Loucy (cell line): ENCODE measurements at regions not wholly inside any gene's neighbourhood (a gene's known extent, or its start where the extent isn't known, plus 50 kb on each side); places are given as distances from the start of the nearest gene placed in this dataset.
"Not testable (repeated sequence)": the region's sequence is repeated elsewhere in the genome, so short reads cannot be mapped to it uniquely, and the experiment has no call there.

Experiments used
- H2AFZ ChIP-seq: fragments of 200-600 bp; sonication (generic); 2 replicates; pipeline ENCODE4 v1.6.0; 2016; ENCODE audit warnings: antibody characterized with exemption, mild to moderate bottlenecking, low read length, moderate library complexity
- H3F3A ChIP-seq: fragments of 200-600 bp; 2 replicates; pipeline ENCODE4 v1.6.0; 2016; ENCODE audit warnings: antibody characterized with exemption, low read depth, mild to moderate bottlenecking
- H3K27me3 ChIP-seq: fragments of 200-600 bp; sonication (generic); 2 replicates; pipeline ENCODE4 v1.6.1; 2014; ENCODE audit warnings: low read length, mild to moderate bottlenecking; ENCODE audit not compliant: insufficient read depth, poor library complexity, severe bottlenecking
- H3K36me3 ChIP-seq: fragments of 200-600 bp; sonication (generic); 2 replicates; pipeline ENCODE4 v1.6.1; 2016; ENCODE audit warnings: low read length; ENCODE audit not compliant: insufficient read depth
- H3K4me1 ChIP-seq: fragments of 200-600 bp; sonication (generic); 2 replicates; pipeline ENCODE4 v1.5.1; 2014; ENCODE audit warnings: low read length, mild to moderate bottlenecking; ENCODE audit not compliant: insufficient read depth, poor library complexity, severe bottlenecking
- H3K4me2 ChIP-seq: fragments of 200-600 bp; sonication (generic); 2 replicates; pipeline ENCODE4 v1.6.0; 2014; ENCODE audit warnings: antibody characterized with exemption, low read length, low read depth, mild to moderate bottlenecking; ENCODE audit not compliant: poor library complexity, severe bottlenecking
- H3K4me3 ChIP-seq: fragments of 200-600 bp; sonication (generic); 2 replicates; pipeline ENCODE4 v1.5.1; 2014; ENCODE audit warnings: low read length, mild to moderate bottlenecking, mixed read lengths; ENCODE audit not compliant: poor library complexity, severe bottlenecking
- H3K79me2 ChIP-seq: fragments of 200-600 bp; sonication (generic); 2 replicates; pipeline ENCODE4 v1.6.1; 2014; ENCODE audit warnings: low read length; ENCODE audit not compliant: insufficient read depth
- H3K9ac ChIP-seq: fragments of 200-600 bp; sonication (generic); 2 replicates; pipeline ENCODE4 v1.6.0; 2014; ENCODE audit warnings: mild to moderate bottlenecking, low read depth, low read length, moderate library complexity; ENCODE audit not compliant: poor library complexity, severe bottlenecking
- H3K9me2 ChIP-seq: fragments of 200-600 bp; sonication (generic); replicated peaks from 2 replicates; pipeline ENCODE4 v1.6.1; 2016; ENCODE audit warnings: low read depth, low read length, mixed read lengths
- H3K9me3 ChIP-seq: fragments of 200-600 bp; sonication (generic); 2 replicates; pipeline ENCODE4 v1.6.1; 2014; ENCODE audit warnings: mild to moderate bottlenecking, antibody characterized with exemption, low read length, low read depth; ENCODE audit not compliant: insufficient read depth
- H4K20me1 ChIP-seq: fragments of 200-600 bp; sonication (generic); 2 replicates; pipeline ENCODE4 v1.6.0; 2014; ENCODE audit warnings: antibody characterized with exemption, low read length, mild to moderate bottlenecking; ENCODE audit not compliant: insufficient read depth, poor library complexity, severe bottlenecking
- EZH2phosphoT487 ChIP-seq: fragments of 200-600 bp; IDR thresholded peaks from 2 replicates; pipeline ENCODE4 v1.6.1; 2018; ENCODE audit warnings: antibody characterized with exemption, mild to moderate bottlenecking, moderate library complexity, borderline replicate concordance
- TF ChIP-seq, protein P1 (sequence below): fragments of 200-600 bp; sonication (generic); conservative IDR thresholded peaks from 2 replicates; pipeline ENCODE4 v1.5.1; 2014; ENCODE audit warnings: mild to moderate bottlenecking, antibody characterized with exemption, low read length

DNA sequence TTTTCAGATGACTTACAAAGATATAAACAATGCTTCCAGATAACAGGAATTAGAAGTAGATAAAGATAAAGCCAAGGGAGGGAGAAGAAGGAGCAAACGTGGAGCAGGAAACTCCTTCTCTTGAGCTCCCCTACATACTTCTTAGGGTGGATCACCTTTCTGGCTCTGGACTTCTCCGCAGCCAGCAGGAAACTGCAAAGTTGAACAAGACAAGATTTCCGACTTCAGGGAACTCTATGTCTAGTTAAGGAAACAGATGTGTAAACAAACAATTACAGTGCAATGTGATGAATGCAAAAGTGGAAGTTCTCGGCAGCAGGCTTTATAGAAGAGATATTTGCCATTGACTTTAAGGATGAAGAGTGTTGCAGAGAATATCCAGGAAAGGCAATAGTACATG lies 134.0 kb upstream of the MARCKS start:
- Histone ChIP-seq H3K4me1 (no peaks in the 10 kb centered on the region), H2AFZ (no peak overlapping the region), H3K36me3 (no peaks in the 10 kb centered on the region)

DNA sequence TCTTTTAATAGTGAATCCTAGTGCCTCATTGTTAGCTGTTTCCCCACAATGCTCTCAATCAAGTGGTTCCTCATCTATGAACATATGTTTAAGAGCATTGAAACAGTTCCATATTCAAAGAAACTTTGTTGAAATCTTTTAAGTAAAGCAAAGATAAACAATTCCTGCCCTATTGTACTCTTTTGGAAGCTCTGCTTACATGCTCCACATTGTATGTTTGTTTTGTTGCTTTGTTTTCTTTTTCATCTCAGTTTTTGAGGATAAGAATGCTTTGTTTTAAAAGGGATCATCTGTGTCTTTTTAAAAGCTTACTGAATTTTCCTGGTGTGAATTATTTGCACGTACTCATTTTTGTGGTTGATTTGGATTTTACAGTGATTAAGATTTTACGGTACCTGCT lies 132.2 kb upstream of the MARCKS start:
- not testable (repeated sequence) for H3K4me1 ChIP-seq, H3K27me3 ChIP-seq, H4K20me1 ChIP-seq, H3F3A ChIP-seq, H3K9me2 ChIP-seq, H3K4me2 ChIP-seq, H3K36me3 ChIP-seq, H3K9me3 ChIP-seq, H3K4me3 ChIP-seq, H2AFZ ChIP-seq, H3K79me2 ChIP-seq, H3K9ac ChIP-seq

More for the DNA sequence above, 134.0 kb upstream of the MARCKS start:
- no peaks in the 10 kb centered on the region for H3K9me3 ChIP-seq
- TF ChIP-seq EZH2phosphoT487 = no peak
- TF ChIP-seq, protein P1, sequence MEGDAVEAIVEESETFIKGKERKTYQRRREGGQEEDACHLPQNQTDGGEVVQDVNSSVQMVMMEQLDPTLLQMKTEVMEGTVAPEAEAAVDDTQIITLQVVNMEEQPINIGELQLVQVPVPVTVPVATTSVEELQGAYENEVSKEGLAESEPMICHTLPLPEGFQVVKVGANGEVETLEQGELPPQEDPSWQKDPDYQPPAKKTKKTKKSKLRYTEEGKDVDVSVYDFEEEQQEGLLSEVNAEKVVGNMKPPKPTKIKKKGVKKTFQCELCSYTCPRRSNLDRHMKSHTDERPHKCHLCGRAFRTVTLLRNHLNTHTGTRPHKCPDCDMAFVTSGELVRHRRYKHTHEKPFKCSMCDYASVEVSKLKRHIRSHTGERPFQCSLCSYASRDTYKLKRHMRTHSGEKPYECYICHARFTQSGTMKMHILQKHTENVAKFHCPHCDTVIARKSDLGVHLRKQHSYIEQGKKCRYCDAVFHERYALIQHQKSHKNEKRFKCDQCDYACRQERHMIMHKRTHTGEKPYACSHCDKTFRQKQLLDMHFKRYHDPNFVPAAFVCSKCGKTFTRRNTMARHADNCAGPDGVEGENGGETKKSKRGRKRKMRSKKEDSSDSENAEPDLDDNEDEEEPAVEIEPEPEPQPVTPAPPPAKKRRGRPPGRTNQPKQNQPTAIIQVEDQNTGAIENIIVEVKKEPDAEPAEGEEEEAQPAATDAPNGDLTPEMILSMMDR = no peak
- H3K9ac ChIP-seq = no peak overlapping the region
- no peak overlapping the region for H3K4me2 ChIP-seq
- no peak overlapping the region for H3K4me3 ChIP-seq
- H3K9me2 ChIP-seq = no peaks in the 10 kb centered on the region
- H3F3A ChIP-seq = no peaks in the 10 kb centered on the region
- H3K79me2 ChIP-seq = no peaks in the 10 kb centered on the region
- H3K27me3 ChIP-seq = no peaks in the 10 kb centered on the region
- no peaks in the 10 kb centered on the region for H4K20me1 ChIP-seq

DNA sequence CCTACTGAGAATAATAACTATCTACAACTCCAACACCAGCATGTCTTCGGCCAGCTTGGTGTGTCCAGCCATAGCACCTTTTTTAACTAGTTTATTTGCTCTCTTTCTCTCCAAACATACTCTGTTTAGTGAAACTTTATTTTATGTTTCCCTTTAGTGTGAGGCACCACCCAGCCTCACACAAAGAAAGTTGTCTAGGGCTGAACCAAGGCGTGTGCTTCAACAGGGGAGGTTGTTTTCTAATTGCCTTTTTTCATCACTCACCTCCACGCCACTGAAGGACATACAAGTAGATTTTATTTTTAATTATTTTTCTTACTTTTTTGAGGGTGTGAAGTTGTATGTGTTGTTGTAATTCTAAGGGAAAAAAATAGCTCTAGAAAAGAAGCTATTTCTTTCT lies 125.6 kb upstream of the MARCKS start:
- no peak overlapping the region for H3K9ac ChIP-seq
- no peaks in the 10 kb centered on the region for H4K20me1 ChIP-seq
- no peaks in the 10 kb centered on the region for H3F3A ChIP-seq
- H3K27me3 ChIP-seq = no peaks in the 10 kb centered on the region
- H3K4me2 ChIP-seq = no peak overlapping the region
- no peaks in the 10 kb centered on the region for H3K9me3 ChIP-seq
- H3K79me2 ChIP-seq = no peaks in the 10 kb centered on the region
- no peak overlapping the region for H2AFZ ChIP-seq
- H3K4me3 ChIP-seq = no peak overlapping the region
- no peak for TF ChIP-seq EZH2phosphoT487
- TF ChIP-seq, protein P1 = no peak
- no peaks in the 10 kb centered on the region for H3K9me2 ChIP-seq
- no peaks in the 10 kb centered on the region for H3K4me1 ChIP-seq
- H3K36me3 ChIP-seq = no peaks in the 10 kb centered on the region

DNA sequence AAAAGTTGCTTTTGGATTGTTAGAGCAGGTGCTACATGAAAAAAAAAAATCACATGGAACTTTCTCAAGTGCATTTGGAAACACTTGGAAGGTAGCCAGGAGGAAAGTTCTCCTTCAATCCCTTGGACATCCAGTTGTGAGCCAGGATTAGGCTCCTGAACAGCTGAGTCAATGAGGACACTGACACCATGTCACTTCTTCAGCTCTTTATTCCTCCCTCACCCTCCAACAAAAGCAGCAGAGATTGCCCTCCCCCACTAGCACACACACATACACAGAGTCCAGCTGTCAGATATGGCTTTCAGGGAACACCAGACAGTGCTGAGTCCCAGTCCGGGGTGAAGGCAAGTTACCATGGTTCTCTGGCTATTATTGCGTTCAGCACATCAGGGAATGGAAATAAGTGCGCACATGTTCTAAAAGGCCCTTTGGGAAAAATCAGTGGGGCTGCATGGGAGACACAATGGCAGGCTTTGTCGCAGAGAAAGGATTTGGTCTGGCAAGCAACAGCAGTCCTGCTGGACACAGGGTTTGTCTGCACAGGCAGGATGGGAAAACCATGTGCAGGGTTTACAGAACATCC lies 124.7 kb upstream of the MARCKS start:
- Histone ChIP-seq H3K4me3 (no peak overlapping the region), H4K20me1 (no peaks in the 10 kb centered on the region), H3K9me3 (no peaks in the 10 kb centered on the region), H3K4me2 (no peak overlapping the region), H3K4me1 (no peaks in the 10 kb centered on the region), H3F3A (no peaks in the 10 kb centered on the region), H3K27me3 (no peaks in the 10 kb centered on the region), H3K9me2 (no peaks in the 10 kb centered on the region), H3K79me2 (no peaks in the 10 kb centered on the region), H3K9ac (no peak overlapping the region), H2AFZ (no peak overlapping the region), H3K36me3 (no peaks in the 10 kb centered on the region)
- TF ChIP-seq, protein P1 = no peak
- no peak for TF ChIP-seq EZH2phosphoT487
